OCI-LY7 (cell line): ENCODE measurements at regions not wholly inside any gene's neighbourhood (a gene's known extent, or its start where the extent isn't known, plus 50 kb on each side); places are given as distances from the start of the nearest gene placed in this dataset.

ENCODE experiments used
- CTCF ChIP-seq: fragments of 200-600 bp; sonication (generic); conservative IDR thresholded peaks from 2 replicates; pipeline ENCODE4 v1.5.1; 2014; ENCODE audit warnings: mild to moderate bottlenecking, antibody characterized with exemption, low read length, moderate library complexity, mixed read lengths
- EZH2phosphoT487 ChIP-seq: fragments of 200-600 bp; sonication (generic); IDR thresholded peaks from 2 replicates; pipeline ENCODE4 v1.6.1; 2018; ENCODE audit warnings: low read depth, borderline replicate concordance, mild to moderate bottlenecking, mixed run types, antibody characterized with exemption, low read length, moderate library complexity, mixed read lengths

GRCh38 chr1:243903895-243904294 is 53.9 kb upstream of the AKT3 start:
- no peak for TF ChIP-seq CTCF
- no peak for TF ChIP-seq EZH2phosphoT487
